ENCODE measurements at regions not wholly inside any gene's neighbourhood (a gene's known extent, or its start where the extent isn't known, plus 50 kb on each side); places are given as distances from the start of the nearest gene placed in this dataset.

GRCh38 chr5:167639766-167640165 is 651.7 kb upstream of the WWC1 start:
- no peak overlapping the region for H3K9ac ChIP-seq (ENCODE audit: low read length)
- H3K4me3 ChIP-seq (ENCODE audit: low read length), result no peak overlapping the region
- no peaks in the 10 kb centered on the region for H3K9me3 ChIP-seq (ENCODE audit: low read length)
- H3K36me3 ChIP-seq (ENCODE audit: insufficient read depth, low read length), result no peaks in the 10 kb centered on the region
- H3K4me2 ChIP-seq (ENCODE audit: low read length), result no peak overlapping the region
- no peaks in the 10 kb centered on the region for H4K20me1 ChIP-seq (ENCODE audit: insufficient read depth)
- H3K9me2 ChIP-seq (ENCODE audit: insufficient read depth, low read length), result no peaks in the 10 kb centered on the region
- no peak overlapping the region for H2AFZ ChIP-seq (ENCODE audit: low read depth, low read length)
- H3F3A ChIP-seq (ENCODE audit: insufficient read depth, low read length, poor library complexity, severe bottlenecking), result no peaks in the 10 kb centered on the region
- H3K27ac ChIP-seq (ENCODE audit: low read length), result no peak overlapping the region
- TF ChIP-seq MXI1 (conservative IDR thresholded peaks at IDR 0.05; ENCODE audit: poor library complexity, severe bottlenecking) (no peak), EP300 (conservative IDR thresholded peaks at IDR 0.05; ENCODE audit: poor library complexity, severe bottlenecking) (peak; percentile 48)
- no peaks in the 10 kb centered on the region for H3K79me2 ChIP-seq (replicated peaks; ENCODE audit: insufficient read depth, low read length)
- no peaks in the 10 kb centered on the region for H3K27me3 ChIP-seq (ENCODE audit: insufficient read depth, low read depth, low read length)

GRCh38 chr5:167642181-167642580 is 649.3 kb upstream of the WWC1 start:
- no peak for TF ChIP-seq REST (IDR thresholded peaks at IDR 0.05; ENCODE audit: borderline replicate concordance)
- TF ChIP-seq EP300 (conservative IDR thresholded peaks at IDR 0.05; ENCODE audit: poor library complexity, severe bottlenecking), result no peak
- no peak for TF ChIP-seq CTCF (IDR thresholded peaks at IDR 0.05; ENCODE audit: poor library complexity, severe bottlenecking)
- no peak for TF ChIP-seq MXI1 (conservative IDR thresholded peaks at IDR 0.05; ENCODE audit: poor library complexity, severe bottlenecking)
- TF ChIP-seq EZH2 (IDR thresholded peaks at IDR 0.05; ENCODE audit: borderline replicate concordance, insufficient read depth, low read length, poor library complexity, severe bottlenecking), result no peak
- no peak for TF ChIP-seq TAF1 (IDR thresholded peaks at IDR 0.05; ENCODE audit: low read depth)
- no peak for TF ChIP-seq SMC3 (conservative IDR thresholded peaks at IDR 0.05; ENCODE audit: poor library complexity)
- Histone ChIP-seq H2AFZ (ENCODE audit: low read depth, low read length) (no peak overlapping the region), H3K9me3 (ENCODE audit: low read length) (no peaks in the 10 kb centered on the region), H3K9me2 (ENCODE audit: insufficient read depth, low read length) (no peaks in the 10 kb centered on the region), H3K27me3 (ENCODE audit: insufficient read depth, low read depth, low read length) (no peaks in the 10 kb centered on the region), H3K4me2 (ENCODE audit: low read length) (no peak overlapping the region), H3K79me2 (replicated peaks; ENCODE audit: insufficient read depth, low read length) (no peaks in the 10 kb centered on the region), H3K4me3 (ENCODE audit: low read length) (no peak overlapping the region), H3K36me3 (ENCODE audit: insufficient read depth, low read length) (no peaks in the 10 kb centered on the region), H4K20me1 (ENCODE audit: insufficient read depth) (no peaks in the 10 kb centered on the region), H3K9ac (ENCODE audit: low read length) (no peak overlapping the region), H3F3A (ENCODE audit: insufficient read depth, low read length, poor library complexity, severe bottlenecking) (no peaks in the 10 kb centered on the region), H3K27ac (ENCODE audit: low read length) (no peak overlapping the region)

- H3K79me2 ChIP-seq (replicated peaks; ENCODE audit: insufficient read depth, low read length), result no peaks in the 10 kb centered on the region
- H3K4me2 ChIP-seq (ENCODE audit: low read length), result no peak overlapping the region
- H3K9me2 ChIP-seq (ENCODE audit: insufficient read depth, low read length), result no peaks in the 10 kb centered on the region
- H3K27me3 ChIP-seq (ENCODE audit: insufficient read depth, low read depth, low read length), result no peaks in the 10 kb centered on the region
- H3K4me3 ChIP-seq (ENCODE audit: low read length), result no peak overlapping the region
- H3F3A ChIP-seq (ENCODE audit: insufficient read depth, low read length, poor library complexity, severe bottlenecking), result no peaks in the 10 kb centered on the region
- no peak for TF ChIP-seq MXI1 (conservative IDR thresholded peaks at IDR 0.05; ENCODE audit: poor library complexity, severe bottlenecking)
- no peak for TF ChIP-seq POLR2AphosphoS5 (IDR thresholded peaks at IDR 0.05)
- no peak for TF ChIP-seq TAF1 (IDR thresholded peaks at IDR 0.05; ENCODE audit: low read depth)
- no peak for TF ChIP-seq REST (IDR thresholded peaks at IDR 0.05; ENCODE audit: borderline replicate concordance)
- no peak for TF ChIP-seq EP300 (conservative IDR thresholded peaks at IDR 0.05; ENCODE audit: poor library complexity, severe bottlenecking)
- no peak for TF ChIP-seq CTCF (IDR thresholded peaks at IDR 0.05; ENCODE audit: poor library complexity, severe bottlenecking)
- TF ChIP-seq EZH2 (IDR thresholded peaks at IDR 0.05; ENCODE audit: borderline replicate concordance, insufficient read depth, low read length, poor library complexity, severe bottlenecking), result no peak
- no peak for TF ChIP-seq SMC3 (conservative IDR thresholded peaks at IDR 0.05; ENCODE audit: poor library complexity)
- TF ChIP-seq RAD21 (conservative IDR thresholded peaks at IDR 0.05), result no peak
- no peaks in the 10 kb centered on the region for H3K36me3 ChIP-seq (ENCODE audit: insufficient read depth, low read length)
- no peak overlapping the region for H3K27ac ChIP-seq (ENCODE audit: low read length)
- no peaks in the 10 kb centered on the region for H3K9me3 ChIP-seq (ENCODE audit: low read length)
- H4K20me1 ChIP-seq (ENCODE audit: insufficient read depth), result no peaks in the 10 kb centered on the region
- H2AFZ ChIP-seq (ENCODE audit: low read depth, low read length), result no peak overlapping the region
- no peak overlapping the region for H3K9ac ChIP-seq (ENCODE audit: low read length)
Observed at GRCh38 chr5:167642779-167643517, 648.5 kb upstream of the WWC1 start.
